ENCODE measurements at regions not wholly inside any gene's neighbourhood (a gene's known extent, or its start where the extent isn't known, plus 50 kb on each side); places are given as distances from the start of the nearest gene placed in this dataset.

DNA sequence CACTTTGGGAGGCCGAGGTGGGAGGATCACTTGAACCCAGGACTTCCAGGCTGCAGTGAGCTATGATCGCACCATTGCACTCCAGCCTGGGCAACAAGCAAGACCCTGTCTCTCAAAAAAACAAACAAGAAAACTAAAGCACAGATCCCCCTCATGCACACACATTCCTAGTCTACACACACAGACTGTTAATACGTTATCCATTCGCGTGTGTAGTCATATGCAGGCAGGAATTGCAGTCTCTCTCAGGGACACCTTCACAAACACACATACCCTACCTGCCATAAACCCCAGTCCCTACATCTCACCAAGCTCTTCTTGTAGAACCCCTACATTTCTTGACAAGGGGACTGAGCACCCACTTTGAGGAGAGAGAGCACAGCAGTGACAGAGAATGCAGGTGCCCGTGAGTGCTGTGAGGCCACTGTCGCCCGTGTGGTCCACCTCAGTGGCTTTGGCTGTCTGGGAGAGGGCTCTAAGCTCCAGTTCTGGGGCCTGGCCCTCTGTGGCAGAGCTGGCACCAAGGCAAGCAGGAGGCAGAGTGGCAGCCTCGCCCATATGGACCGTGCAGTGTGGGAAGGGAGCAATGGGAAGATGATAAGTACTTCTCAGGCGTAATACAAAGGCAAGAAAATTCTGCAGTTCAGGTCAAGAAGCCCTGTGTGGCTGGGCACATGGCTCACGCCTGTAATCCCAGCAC is 59.0 kb upstream of the RPH3AL start:
- intact Hi-C loops (cut with micrococcal nuclease) (loop anchor here (1.0 to 5.0 kb wide), 3 partner anchors 289 to 586 kb away; partner anchors contain the start of gene TIMM22), in situ Hi-C loops (cut with MboI) (loop anchor here (5.0 kb wide), 1 partner anchor 291 kb away; no protein-coding TSS in a partner anchor)
- ChIA-PET POLR2A (interaction anchor here (0.6 to 1.1 kb wide), 2 partner anchors 293 to 380 kb away, joined by 3 read pairs; no protein-coding TSS in a partner anchor), CTCF (ENCODE audit: low intra/inter-chr PET ratio) (interaction anchor here (0.6 to 2.1 kb wide), 7 partner anchors 18 to 583 kb away, joined by 3 to 14 read pairs (median 3); no protein-coding TSS in a partner anchor)
- DNase-seq (ENCODE audit: extremely low read depth in 1 of 4, low spot score in 3 of 4) (no peak), FAIRE-seq (no peak), ATAC-seq (no peak)
- Histone ChIP-seq H3K4me2 (ENCODE audit: insufficient read depth, low read length) (no peak overlapping the region), H2AFZ (ENCODE audit: low read depth, low read length) (no peak overlapping the region), H3K27me3 (ENCODE audit: control insufficient read depth in 2 of 2, insufficient read depth in 2 of 2, low read length in 2 of 2) (0 out of 5 replicates have a peak, but pooled peaks cover 0 to 13% of the 10 kb centered on the region in 2 experiments), H3K4me3 (no peak overlapping the region), H4K20me1 (replicated peaks; ENCODE audit: control insufficient read depth, insufficient read depth, low read length) (no peaks in the 10 kb centered on the region), H3K79me2 (ENCODE audit: control insufficient read depth, insufficient read depth, low read length) (no peaks in the 10 kb centered on the region), H3K27ac (ENCODE audit: extremely low read depth, low read depth, low read length) (no peak overlapping the region), H3K4me1 (replicated peaks in 1 of 2; ENCODE audit: control insufficient read depth in 2 of 2, insufficient read depth in 2 of 2, low read length in 2 of 2) (peaks cover 7 to 20% of the 10 kb centered on the region in 2 experiments; a peak in 4 of 5 replicates), H3K9ac (ENCODE audit: insufficient read depth in 1 of 2, low read depth in 2 of 2, low read length in 2 of 2) (no peak overlapping the region), H3K9me1 (ENCODE audit: control insufficient read depth, insufficient read depth, low read length) (no peaks in the 10 kb centered on the region), H3K9me3 (replicated peaks; ENCODE audit: control insufficient read depth, insufficient read depth, low read depth, low read length) (no peaks in the 10 kb centered on the region), H3K36me3 (ENCODE audit: control insufficient read depth, insufficient read depth, low read length) (no peaks in the 10 kb centered on the region)
- no peak for TF ChIP-seq CBFB (CRISPR knock-in tag; IDR thresholded peaks at IDR 0.05)
- no TSS peak for BruUV-seq (replicated peaks)
- WGBS (ENCODE audit: insufficient coverage, low coverage, missing lambda C conversion rate), result 54% methylated on average over 9 of the region's 12 CpGs

DNA sequence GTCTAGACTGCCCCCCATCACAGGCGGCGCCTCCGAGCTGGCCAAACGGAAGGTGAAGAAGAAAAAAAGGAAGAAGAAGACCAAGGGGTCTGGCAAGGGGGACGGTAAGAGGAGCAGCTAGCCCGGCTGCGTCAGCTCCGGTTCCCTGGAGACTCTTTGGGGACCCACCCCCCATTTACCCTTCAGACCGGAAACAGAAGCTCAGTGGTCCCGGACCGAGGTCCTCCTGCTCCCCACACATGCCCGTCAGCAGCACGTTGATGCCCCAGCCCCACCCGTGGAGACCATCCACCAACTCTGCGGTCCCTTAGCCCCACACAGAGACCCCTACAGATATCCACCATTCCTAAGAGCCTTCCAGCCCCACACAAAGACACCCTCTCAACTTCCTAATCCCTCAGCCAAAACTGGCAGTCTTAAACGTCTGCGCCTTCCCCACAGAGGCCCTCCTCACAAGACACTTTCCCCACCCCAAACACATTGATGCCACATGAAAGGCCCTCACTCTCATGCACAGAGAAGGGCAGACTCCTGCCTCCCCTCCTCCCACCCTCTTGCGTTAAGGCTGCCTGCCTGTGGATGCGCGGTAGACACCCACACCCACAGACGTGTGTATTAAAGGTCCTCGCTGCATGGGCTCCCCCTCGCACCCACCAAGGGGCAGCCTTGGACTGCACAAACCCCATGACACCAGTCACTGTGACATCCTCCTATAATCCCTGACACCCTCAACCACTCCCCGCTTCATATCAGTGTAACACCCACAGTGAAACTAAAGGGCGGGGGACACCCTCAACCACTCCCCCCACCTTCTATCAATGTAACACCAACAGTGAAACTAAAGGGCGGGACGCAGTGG is 58.2 kb upstream of the RPH3AL start:
- 7% methylated on average over 15 of the region's 27 CpGs for WGBS (ENCODE audit: insufficient coverage, low coverage, missing lambda C conversion rate)
- no TSS peak for BruUV-seq (replicated peaks)
- peak; percentile 81 for ATAC-seq
- no peak for TF ChIP-seq DIDO1 (tag; IDR thresholded peaks at IDR 0.05; ENCODE audit: low read depth)
- TF ChIP-seq ZNF41 (CRISPR knock-in tag; conservative IDR thresholded peaks at IDR 0.05), result no peak
- TF ChIP-seq SMC3 (conservative IDR thresholded peaks at IDR 0.05; ENCODE audit: insufficient read depth, low read depth, low read length), result 0 out of 2 replicates have a peak, but pooled peaks have one; percentile 29
- TF ChIP-seq STAG1 (CRISPR knock-in tag; IDR thresholded peaks at IDR 0.05; ENCODE audit: borderline replicate concordance), result peak; percentile 47; the same call in 1 of the 2 replicates
- TF ChIP-seq ZNF77 (CRISPR knock-in tag; IDR thresholded peaks at IDR 0.05), result no peak
- TF ChIP-seq, protein P1, sequence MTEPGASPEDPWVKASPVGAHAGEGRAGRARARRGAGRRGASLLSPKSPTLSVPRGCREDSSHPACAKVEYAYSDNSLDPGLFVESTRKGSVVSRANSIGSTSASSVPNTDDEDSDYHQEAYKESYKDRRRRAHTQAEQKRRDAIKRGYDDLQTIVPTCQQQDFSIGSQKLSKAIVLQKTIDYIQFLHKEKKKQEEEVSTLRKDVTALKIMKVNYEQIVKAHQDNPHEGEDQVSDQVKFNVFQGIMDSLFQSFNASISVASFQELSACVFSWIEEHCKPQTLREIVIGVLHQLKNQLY (CRISPR knock-in tag; conservative IDR thresholded peaks at IDR 0.05), result no peak
- TF ChIP-seq NR4A1 (CRISPR knock-in tag; IDR thresholded peaks at IDR 0.05), result no peak
- no peak for TF ChIP-seq NR4A1 (tag; IDR thresholded peaks at IDR 0.05)
- no peak for TF ChIP-seq DMBX1 (CRISPR knock-in tag; IDR thresholded peaks at IDR 0.05; ENCODE audit: borderline replicate concordance)
- no peak for TF ChIP-seq MYC (IDR thresholded peaks at IDR 0.05; ENCODE audit: low read depth, low read length)
- TF ChIP-seq MYC (CRISPR knock-in tag; IDR thresholded peaks at IDR 0.05; ENCODE audit: borderline replicate concordance, low read depth), result no peak
- no peak for TF ChIP-seq CBX1 (IDR thresholded peaks at IDR 0.05; ENCODE audit: low read depth)

More for the DNA sequence above, 58.2 kb upstream of the RPH3AL start:
- POLR2A ChIA-PET, result interaction anchor here (1.1 kb wide), 1 partner anchor 294 kb away, joined by 3 read pairs; no protein-coding TSS in a partner anchor
- Histone ChIP-seq H4K20me1 (replicated peaks; ENCODE audit: control insufficient read depth, insufficient read depth, low read length) (no peaks in the 10 kb centered on the region), H3K27ac (ENCODE audit: extremely low read depth, low read depth, low read length) (no peak overlapping the region), H3K9me1 (ENCODE audit: control insufficient read depth, insufficient read depth, low read length) (no peaks in the 10 kb centered on the region), H3K4me2 (ENCODE audit: insufficient read depth, low read length) (peak overlapping the region; percentile 72), H3K9me3 (replicated peaks; ENCODE audit: control insufficient read depth, insufficient read depth, low read depth, low read length) (no peaks in the 10 kb centered on the region), H3K79me2 (ENCODE audit: control insufficient read depth, insufficient read depth, low read length) (no peaks in the 10 kb centered on the region), H3K9ac (ENCODE audit: insufficient read depth in 1 of 2, low read depth in 2 of 2, low read length in 2 of 2) (peak overlapping the region; percentile 35 to 84), H3K4me3 (peak overlapping the region; percentile 56), H2AFZ (ENCODE audit: low read depth, low read length) (peak overlapping the region; percentile 65), H3K36me3 (ENCODE audit: control insufficient read depth, insufficient read depth, low read length) (no peaks in the 10 kb centered on the region), H3K4me1 (replicated peaks in 1 of 2; ENCODE audit: control insufficient read depth in 2 of 2, insufficient read depth in 2 of 2, low read length in 2 of 2) (peaks cover 7 to 17% of the 10 kb centered on the region in 2 experiments; a peak in 4 of 5 replicates), H3K27me3 (ENCODE audit: control insufficient read depth in 2 of 2, insufficient read depth in 2 of 2, low read length in 2 of 2) (0 out of 5 replicates have a peak, but pooled peaks cover 0 to 10% of the 10 kb centered on the region in 2 experiments)
- peak; percentile 22 to 62 (median 28) for DNase-seq (ENCODE audit: extremely low read depth in 1 of 4, low spot score in 3 of 4)
- CTCF ChIA-PET (ENCODE audit: low intra/inter-chr PET ratio), result interaction anchor here (1.1 to 1.2 kb wide), 2 partner anchors 290 to 584 kb away, joined by 3 read pairs; no protein-coding TSS in a partner anchor
- peak; percentile 75 for FAIRE-seq
- intact Hi-C loops (cut with micrococcal nuclease) (loop anchor here (5.0 kb wide), 2 partner anchors 572 to 587 kb away; partner anchors contain the start of gene TIMM22), in situ Hi-C loops (cut with MboI) (loop anchor here (5.0 kb wide), 1 partner anchor 292 kb away; no protein-coding TSS in a partner anchor)

All from K562 (cell line).